AG04449 (cell line): ENCODE measurements at regions not wholly inside any gene's neighbourhood (a gene's known extent, or its start where the extent isn't known, plus 50 kb on each side); places are given as distances from the start of the nearest gene placed in this dataset.
"Not testable (repeated sequence)": the region's sequence is repeated elsewhere in the genome, so short reads cannot be mapped to it uniquely, and the experiment has no call there.

Experiments
- CTCF ChIA-PET: fragments of 350-600 bp; formaldehyde crosslinking; extraction: SDS; loops from one replicate; lab custom pipeline; 2021; ENCODE audit warnings: antibody characterized with exemption; lab: Yijun Ruan, JAX
- POLR2A ChIA-PET: fragments of 400-600, 350-600 bp; formaldehyde crosslinking; extraction: SDS; loops from one replicate; lab custom pipeline; 2020; ENCODE audit warnings: antibody characterized with exemption, inconsistent platforms; lab: Yijun Ruan, JAX
- DNase-seq: peaks from one replicate; pipeline ENCODE4 v3.0.0-alpha.2; 2010; ENCODE audit warnings: low read depth, low spot score
- H3K4me3 ChIP-seq: 2 replicates; pipeline ENCODE4 v1.5.1; 2011; ENCODE audit warnings: low read depth, mild to moderate bottlenecking, control low read depth, low read length
- TF ChIP-seq, protein P1 (sequence below): IDR thresholded peaks from one replicate; pipeline ENCODE4 v1.5.1; 2011; ENCODE audit warnings: mild to moderate bottlenecking, moderate library complexity, low read length, control low read depth, inconsistent platforms; ENCODE audit not compliant: insufficient read depth; ENCODE audit errors: missing control alignments

DNA sequence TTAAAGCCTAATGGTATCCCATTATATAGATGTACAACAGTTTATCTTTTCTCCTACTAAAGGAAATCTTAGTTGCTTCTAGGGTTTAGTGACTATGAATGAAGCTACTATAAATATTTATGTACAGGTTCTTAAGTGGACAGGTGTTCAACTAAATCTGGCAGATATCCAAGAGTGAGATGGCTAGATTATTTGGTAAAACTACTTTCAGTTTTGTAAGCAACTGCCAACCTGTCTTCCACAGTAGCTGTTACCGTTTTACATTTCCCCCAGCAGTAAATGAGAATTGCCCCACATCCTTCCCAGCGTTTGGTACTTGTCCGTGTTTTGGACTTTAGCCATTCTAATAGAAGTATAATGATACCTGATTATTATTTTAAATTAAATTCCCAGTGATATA is 144.9 kb upstream of the MAGI2 start:
- DNase-seq: no peak
- TF ChIP-seq, protein P1, sequence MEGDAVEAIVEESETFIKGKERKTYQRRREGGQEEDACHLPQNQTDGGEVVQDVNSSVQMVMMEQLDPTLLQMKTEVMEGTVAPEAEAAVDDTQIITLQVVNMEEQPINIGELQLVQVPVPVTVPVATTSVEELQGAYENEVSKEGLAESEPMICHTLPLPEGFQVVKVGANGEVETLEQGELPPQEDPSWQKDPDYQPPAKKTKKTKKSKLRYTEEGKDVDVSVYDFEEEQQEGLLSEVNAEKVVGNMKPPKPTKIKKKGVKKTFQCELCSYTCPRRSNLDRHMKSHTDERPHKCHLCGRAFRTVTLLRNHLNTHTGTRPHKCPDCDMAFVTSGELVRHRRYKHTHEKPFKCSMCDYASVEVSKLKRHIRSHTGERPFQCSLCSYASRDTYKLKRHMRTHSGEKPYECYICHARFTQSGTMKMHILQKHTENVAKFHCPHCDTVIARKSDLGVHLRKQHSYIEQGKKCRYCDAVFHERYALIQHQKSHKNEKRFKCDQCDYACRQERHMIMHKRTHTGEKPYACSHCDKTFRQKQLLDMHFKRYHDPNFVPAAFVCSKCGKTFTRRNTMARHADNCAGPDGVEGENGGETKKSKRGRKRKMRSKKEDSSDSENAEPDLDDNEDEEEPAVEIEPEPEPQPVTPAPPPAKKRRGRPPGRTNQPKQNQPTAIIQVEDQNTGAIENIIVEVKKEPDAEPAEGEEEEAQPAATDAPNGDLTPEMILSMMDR: no peak
- no peak overlapping the region for H3K4me3 ChIP-seq
- CTCF ChIA-PET: no interaction called here
- POLR2A ChIA-PET: no interaction called here

DNA sequence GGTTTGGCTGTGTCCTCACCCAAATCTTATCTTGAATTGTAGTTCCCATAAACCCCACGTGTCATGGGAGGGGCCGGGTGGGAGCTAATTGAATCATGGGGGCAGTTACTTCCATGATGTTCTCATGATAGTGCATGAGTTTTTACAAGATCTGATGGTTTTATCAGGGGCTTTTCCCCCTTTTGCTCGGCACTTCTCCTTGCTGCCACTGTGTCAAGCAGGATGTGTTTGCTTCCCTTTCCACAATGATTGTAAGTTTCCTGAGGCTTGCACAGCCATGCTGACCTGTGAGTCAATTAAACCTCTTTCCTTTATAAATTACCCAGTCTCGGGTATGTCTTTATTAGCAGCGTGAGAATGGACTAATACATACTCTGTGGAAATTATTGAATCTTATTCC is 141.2 kb upstream of the MAGI2 start:
- CTCF ChIA-PET, H3K4me3 ChIP-seq, DNase-seq, POLR2A ChIA-PET: not testable (repeated sequence)

DNA sequence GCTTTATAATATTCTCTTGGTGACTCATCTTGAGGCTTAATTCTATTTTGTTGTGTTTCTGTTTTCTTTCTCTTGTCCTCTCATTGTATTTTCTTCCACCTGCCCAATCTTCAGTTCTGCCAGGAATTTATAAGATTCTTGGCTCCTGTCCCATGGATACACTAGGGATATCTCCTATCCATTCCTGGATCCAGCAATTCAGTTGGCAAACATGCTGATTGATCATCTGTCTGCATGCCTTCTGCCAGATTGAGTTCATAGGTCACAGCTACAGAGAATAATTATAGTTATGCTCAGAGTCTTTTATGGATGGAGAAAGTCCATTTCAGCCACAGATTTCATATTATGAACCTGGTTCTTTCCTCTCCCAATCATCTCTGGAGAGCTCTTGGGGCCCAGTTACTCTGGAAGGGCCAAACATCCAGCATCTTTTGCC is 140.4 kb upstream of the MAGI2 start:
- CTCF ChIA-PET: no interaction called here
- POLR2A ChIA-PET: no interaction called here
- DNase-seq: no peak
- H3K4me3 ChIP-seq: no peak overlapping the region
- TF ChIP-seq, protein P1: no peak

DNA sequence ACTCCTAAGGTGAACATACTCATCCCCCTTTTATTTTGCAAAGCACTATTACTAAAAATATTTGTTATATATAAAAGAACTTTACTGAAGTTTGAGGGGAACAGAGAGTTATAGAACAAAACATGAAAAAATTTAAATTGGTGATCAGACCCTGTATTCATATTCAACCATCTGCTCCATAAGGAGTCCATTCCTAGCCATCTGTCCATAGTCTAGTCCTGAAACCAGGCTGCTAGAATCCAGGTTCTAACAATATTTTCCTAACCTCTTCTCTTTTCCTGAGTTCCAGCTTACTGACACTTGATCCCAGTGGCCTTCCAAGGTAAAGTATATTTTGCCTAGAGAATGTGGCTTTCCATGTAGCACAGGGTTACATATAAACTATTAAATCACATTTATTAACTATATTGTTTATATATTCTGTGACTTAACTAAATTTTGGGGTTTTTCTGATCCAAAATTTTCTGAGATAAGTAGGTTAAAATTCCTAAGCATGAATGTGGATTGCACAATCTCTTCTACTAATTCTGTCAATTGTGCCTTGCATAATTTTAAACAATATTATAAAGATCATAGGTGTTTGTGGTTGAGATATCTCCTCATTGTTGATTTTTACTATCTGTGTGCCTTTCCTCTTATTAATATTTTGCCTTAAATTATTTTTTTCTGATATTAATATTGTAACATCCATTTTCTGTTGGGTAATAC is 137.6 kb upstream of the MAGI2 start:
- POLR2A ChIA-PET: no interaction called here
- CTCF ChIA-PET: no interaction called here
- TF ChIP-seq, protein P1: no peak
- no peak overlapping the region for H3K4me3 ChIP-seq
- DNase-seq: no peak

DNA sequence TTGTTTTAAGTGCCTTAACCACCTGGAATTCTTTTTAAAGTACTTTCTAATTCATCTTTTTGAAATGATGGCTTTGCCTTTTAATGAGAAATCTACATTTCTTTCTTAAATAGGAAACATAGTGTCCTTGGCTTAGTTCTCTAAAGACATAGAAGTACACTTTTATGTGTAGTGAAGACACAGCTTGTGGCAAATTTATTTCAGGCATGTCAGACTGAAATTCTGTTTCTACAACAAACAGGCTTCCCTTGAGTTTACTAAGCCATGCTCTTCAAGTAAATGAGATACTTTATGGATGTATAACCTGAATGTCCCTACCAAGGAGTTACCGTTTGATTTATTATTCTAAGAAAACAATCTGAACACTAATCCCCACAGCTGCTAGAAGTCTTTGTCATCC is 136.9 kb upstream of the MAGI2 start:
- H3K4me3 ChIP-seq: no peak overlapping the region
- ChIA-PET POLR2A (no interaction called here), CTCF (no interaction called here)
- TF ChIP-seq, protein P1: no peak
- DNase-seq: no peak

DNA sequence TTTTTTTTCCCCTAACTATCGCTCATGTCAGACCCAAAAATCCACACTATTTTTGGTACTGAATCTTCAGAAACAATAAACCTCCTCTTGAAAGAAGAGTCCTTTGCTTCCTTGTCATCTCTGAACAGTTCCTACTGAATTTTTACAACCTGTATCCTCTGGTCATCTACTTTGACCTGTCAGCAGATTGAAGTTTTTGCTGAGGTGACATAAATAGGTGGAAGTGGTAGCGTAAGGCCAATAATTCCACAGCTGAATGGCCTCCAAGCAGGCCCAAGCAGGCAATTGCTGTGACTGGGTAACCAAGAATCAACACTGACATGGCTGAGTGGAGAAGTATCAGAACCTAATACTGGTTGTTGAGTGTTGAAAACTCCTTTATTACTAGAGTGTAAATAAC is 117.4 kb upstream of the MAGI2 start:
- DNase-seq: no peak
- TF ChIP-seq, protein P1: no peak
- POLR2A ChIA-PET: no interaction called here
- CTCF ChIA-PET: no interaction called here
- no peak overlapping the region for H3K4me3 ChIP-seq

DNA sequence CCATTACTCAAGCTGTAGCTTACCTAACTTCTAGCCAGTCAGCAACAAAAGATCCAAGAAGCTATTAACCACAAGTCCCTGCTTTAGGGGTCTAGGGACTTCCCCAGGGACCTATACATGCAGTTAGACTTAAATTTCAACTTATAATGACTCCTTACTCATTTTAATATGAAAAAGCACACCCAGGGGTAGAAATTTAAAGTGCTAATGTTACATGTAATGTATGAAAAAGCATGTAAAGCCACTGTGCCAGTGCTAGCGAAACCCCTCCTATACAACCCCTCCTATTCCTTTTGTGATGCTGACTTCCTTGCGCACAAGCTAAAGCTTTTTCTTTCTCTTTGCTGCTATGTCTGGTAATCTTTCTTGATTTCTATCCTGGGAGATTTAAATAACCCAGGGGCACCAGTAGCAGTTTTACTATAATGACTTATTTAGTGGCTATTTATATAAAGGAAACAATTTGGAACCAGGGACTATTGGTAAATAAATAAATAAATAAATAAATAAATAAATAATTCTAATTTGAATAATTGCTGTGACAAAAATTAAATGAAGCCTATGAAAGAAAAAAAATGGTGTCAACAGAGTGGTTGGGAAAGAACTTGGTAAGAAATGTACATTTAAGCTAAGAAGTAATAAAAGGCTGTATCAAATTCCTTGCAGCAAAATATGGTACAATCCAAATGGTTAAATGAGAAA is 110.5 kb upstream of the MAGI2 start:
- H3K4me3 ChIP-seq: no peak overlapping the region
- CTCF ChIA-PET: no interaction called here
- POLR2A ChIA-PET: no interaction called here
- TF ChIP-seq, protein P1: no peak
- no peak for DNase-seq
